ENCODE measurements at regions not wholly inside any gene's neighbourhood (a gene's known extent, or its start where the extent isn't known, plus 50 kb on each side); places are given as distances from the start of the nearest gene placed in this dataset.
A peak's percentile ranks its signal among the peaks of the same experiment; 100 is the strongest.

DNA sequence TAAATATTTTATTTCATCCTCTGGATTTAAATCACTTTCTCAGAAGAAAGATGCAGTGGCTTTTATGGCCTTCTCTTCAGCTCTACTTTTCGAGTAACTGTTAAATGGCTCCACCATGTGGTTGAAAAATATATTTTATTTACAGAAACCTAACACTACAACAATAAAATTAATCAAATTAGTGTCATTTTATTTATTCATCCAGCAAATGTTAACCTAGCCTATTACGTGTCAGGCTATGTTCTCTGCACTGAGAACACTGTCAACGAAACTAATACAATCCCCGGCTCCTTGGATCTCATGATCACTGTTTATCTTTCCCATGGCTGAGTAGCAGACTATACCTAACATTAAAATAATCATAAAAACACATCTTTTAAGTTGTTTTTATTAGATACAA, 148.0 kb upstream of the OSTN start:
- peak; percentile 52 for ATAC-seq
- Histone ChIP-seq H3K36me3 (ENCODE audit: insufficient read depth) (no peaks in the 10 kb centered on the region), H4K20me1 (replicated peaks; ENCODE audit: insufficient read depth) (no peaks in the 10 kb centered on the region), H3K79me2 (replicated peaks; ENCODE audit: insufficient read depth) (no peaks in the 10 kb centered on the region), H3K4me1 (ENCODE audit: insufficient read depth) (no peaks in the 10 kb centered on the region), H3K27ac (ENCODE audit: low read depth) (no peak overlapping the region), H3K4me2 (no peak overlapping the region), H3F3A (replicated peaks; ENCODE audit: low read depth) (no peaks in the 10 kb centered on the region), H2AFZ (no peak overlapping the region), H3K9me2 (ENCODE audit: insufficient read depth) (peaks cover 6% of the 10 kb centered on the region; the same call in 1 of the 2 replicates), H3K27me3 (ENCODE audit: insufficient read depth) (no peaks in the 10 kb centered on the region), H3K4me3 (no peak overlapping the region)
- no peak overlapping the region for H3K27ac Mint-ChIP-seq
- peak; percentile 67 for DNase-seq (ENCODE audit: low spot score)
- no peak for TF ChIP-seq NANOG (IDR thresholded peaks at IDR 0.05; ENCODE audit: borderline replicate concordance)
- TF ChIP-seq ZNF114 (CRISPR knock-in tag; IDR thresholded peaks at IDR 0.05) = no peak
- peak; percentile 62 to 71 for TF ChIP-seq CTCF (conservative IDR thresholded peaks at IDR 0.05; ENCODE audit: low read depth in 2 of 2)
- TF ChIP-seq, protein P1, sequence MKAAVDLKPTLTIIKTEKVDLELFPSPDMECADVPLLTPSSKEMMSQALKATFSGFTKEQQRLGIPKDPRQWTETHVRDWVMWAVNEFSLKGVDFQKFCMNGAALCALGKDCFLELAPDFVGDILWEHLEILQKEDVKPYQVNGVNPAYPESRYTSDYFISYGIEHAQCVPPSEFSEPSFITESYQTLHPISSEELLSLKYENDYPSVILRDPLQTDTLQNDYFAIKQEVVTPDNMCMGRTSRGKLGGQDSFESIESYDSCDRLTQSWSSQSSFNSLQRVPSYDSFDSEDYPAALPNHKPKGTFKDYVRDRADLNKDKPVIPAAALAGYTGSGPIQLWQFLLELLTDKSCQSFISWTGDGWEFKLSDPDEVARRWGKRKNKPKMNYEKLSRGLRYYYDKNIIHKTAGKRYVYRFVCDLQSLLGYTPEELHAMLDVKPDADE (IDR thresholded peaks at IDR 0.05) = no peak
- no peak overlapping the region for H3K4me3 Mint-ChIP-seq
- no peaks in the 10 kb centered on the region for H3K36me3 Mint-ChIP-seq (ENCODE audit: low read depth)
- H3K27me3 Mint-ChIP-seq (ENCODE audit: insufficient read depth, low read depth, poor library complexity) = peaks cover 1% of the 10 kb centered on the region
- H3K4me1 Mint-ChIP-seq = no peaks in the 10 kb centered on the region
- H3K9me3 Mint-ChIP-seq = no peaks in the 10 kb centered on the region

- peaks cover 9% of the 10 kb centered on the region; the same call in 1 of the 3 replicates for H3K9me3 Mint-ChIP-seq
- no peaks in the 10 kb centered on the region for H3K4me1 ChIP-seq (ENCODE audit: insufficient read depth)
- no peaks in the 10 kb centered on the region for H3K27me3 ChIP-seq (ENCODE audit: insufficient read depth)
- H3K4me1 Mint-ChIP-seq = no peaks in the 10 kb centered on the region
- no peak overlapping the region for H3K4me3 Mint-ChIP-seq
- peaks cover 6% of the 10 kb centered on the region; the same call in 1 of the 2 replicates for H3K9me2 ChIP-seq (ENCODE audit: insufficient read depth)
- H3K36me3 ChIP-seq (ENCODE audit: insufficient read depth) = no peaks in the 10 kb centered on the region
- DNase-seq (ENCODE audit: low spot score) (no peak), ATAC-seq (no peak)
- H3K27me3 Mint-ChIP-seq (ENCODE audit: insufficient read depth, low read depth, poor library complexity) = peaks cover 1% of the 10 kb centered on the region
- H3K36me3 Mint-ChIP-seq (ENCODE audit: low read depth) = no peaks in the 10 kb centered on the region
- no peak overlapping the region for H3K27ac ChIP-seq (ENCODE audit: low read depth)
- no peak overlapping the region for H3K4me2 ChIP-seq
- no peak overlapping the region for H3K4me3 ChIP-seq
- H3F3A ChIP-seq (replicated peaks; ENCODE audit: low read depth) = no peaks in the 10 kb centered on the region
- H2AFZ ChIP-seq = no peak overlapping the region
- H3K79me2 ChIP-seq (replicated peaks; ENCODE audit: insufficient read depth) = no peaks in the 10 kb centered on the region
- H3K27ac Mint-ChIP-seq = no peak overlapping the region
- no peaks in the 10 kb centered on the region for H4K20me1 ChIP-seq (replicated peaks; ENCODE audit: insufficient read depth)
- TF ChIP-seq EZH2phosphoT487 (IDR thresholded peaks at IDR 0.05; ENCODE audit: unreplicated experiment) (no peak), NANOG (IDR thresholded peaks at IDR 0.05; ENCODE audit: borderline replicate concordance) (no peak), JUNB (IDR thresholded peaks at IDR 0.05; ENCODE audit: unreplicated experiment) (no peak)
- TF ChIP-seq, protein P1 (IDR thresholded peaks at IDR 0.05) = no peak
- TF ChIP-seq, protein P2, sequence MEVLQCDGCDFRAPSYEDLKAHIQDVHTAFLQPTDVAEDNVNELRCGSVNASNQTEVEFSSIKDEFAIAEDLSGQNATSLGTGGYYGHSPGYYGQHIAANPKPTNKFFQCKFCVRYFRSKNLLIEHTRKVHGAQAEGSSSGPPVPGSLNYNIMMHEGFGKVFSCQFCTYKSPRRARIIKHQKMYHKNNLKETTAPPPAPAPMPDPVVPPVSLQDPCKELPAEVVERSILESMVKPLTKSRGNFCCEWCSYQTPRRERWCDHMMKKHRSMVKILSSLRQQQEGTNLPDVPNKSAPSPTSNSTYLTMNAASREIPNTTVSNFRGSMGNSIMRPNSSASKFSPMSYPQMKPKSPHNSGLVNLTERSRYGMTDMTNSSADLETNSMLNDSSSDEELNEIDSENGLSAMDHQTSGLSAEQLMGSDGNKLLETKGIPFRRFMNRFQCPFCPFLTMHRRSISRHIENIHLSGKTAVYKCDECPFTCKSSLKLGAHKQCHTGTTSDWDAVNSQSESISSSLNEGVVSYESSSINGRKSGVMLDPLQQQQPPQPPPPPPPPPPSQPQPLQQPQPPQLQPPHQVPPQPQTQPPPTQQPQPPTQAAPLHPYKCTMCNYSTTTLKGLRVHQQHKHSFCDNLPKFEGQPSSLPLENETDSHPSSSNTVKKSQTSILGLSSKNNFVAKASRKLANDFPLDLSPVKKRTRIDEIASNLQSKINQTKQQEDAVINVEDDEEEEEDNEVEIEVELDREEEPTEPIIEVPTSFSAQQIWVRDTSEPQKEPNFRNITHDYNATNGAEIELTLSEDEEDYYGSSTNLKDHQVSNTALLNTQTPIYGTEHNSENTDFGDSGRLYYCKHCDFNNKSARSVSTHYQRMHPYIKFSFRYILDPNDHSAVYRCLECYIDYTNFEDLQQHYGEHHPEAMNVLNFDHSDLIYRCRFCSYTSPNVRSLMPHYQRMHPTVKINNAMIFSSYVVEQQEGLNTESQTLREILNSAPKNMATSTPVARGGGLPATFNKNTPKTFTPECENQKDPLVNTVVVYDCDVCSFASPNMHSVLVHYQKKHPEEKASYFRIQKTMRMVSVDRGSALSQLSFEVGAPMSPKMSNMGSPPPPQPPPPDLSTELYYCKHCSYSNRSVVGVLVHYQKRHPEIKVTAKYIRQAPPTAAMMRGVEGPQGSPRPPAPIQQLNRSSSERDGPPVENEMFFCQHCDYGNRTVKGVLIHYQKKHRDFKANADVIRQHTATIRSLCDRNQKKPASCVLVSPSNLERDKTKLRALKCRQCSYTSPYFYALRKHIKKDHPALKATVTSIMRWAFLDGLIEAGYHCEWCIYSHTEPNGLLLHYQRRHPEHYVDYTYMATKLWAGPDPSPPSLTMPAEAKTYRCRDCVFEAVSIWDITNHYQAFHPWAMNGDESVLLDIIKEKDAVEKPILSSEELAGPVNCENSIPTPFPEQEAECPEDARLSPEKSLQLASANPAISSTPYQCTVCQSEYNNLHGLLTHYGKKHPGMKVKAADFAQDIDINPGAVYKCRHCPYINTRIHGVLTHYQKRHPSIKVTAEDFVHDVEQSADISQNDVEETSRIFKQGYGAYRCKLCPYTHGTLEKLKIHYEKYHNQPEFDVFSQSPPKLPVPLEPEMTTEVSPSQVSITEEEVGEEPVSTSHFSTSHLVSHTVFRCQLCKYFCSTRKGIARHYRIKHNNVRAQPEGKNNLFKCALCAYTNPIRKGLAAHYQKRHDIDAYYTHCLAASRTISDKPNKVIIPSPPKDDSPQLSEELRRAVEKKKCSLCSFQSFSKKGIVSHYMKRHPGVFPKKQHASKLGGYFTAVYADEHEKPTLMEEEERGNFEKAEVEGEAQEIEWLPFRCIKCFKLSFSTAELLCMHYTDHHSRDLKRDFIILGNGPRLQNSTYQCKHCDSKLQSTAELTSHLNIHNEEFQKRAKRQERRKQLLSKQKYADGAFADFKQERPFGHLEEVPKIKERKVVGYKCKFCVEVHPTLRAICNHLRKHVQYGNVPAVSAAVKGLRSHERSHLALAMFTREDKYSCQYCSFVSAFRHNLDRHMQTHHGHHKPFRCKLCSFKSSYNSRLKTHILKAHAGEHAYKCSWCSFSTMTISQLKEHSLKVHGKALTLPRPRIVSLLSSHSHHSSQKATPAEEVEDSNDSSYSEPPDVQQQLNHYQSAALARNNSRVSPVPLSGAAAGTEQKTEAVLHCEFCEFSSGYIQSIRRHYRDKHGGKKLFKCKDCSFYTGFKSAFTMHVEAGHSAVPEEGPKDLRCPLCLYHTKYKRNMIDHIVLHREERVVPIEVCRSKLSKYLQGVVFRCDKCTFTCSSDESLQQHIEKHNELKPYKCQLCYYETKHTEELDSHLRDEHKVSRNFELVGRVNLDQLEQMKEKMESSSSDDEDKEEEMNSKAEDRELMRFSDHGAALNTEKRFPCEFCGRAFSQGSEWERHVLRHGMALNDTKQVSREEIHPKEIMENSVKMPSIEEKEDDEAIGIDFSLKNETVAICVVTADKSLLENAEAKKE (CRISPR knock-in tag; IDR thresholded peaks at IDR 0.05) = no peak
Measured at GRCh38 chr3:191047930-191048329, 151.1 kb upstream of the OSTN start.

Data from GM23338 (cell line).